ENCODE measurements at regions not wholly inside any gene's neighbourhood (a gene's known extent, or its start where the extent isn't known, plus 50 kb on each side); places are given as distances from the start of the nearest gene placed in this dataset.

DNA sequence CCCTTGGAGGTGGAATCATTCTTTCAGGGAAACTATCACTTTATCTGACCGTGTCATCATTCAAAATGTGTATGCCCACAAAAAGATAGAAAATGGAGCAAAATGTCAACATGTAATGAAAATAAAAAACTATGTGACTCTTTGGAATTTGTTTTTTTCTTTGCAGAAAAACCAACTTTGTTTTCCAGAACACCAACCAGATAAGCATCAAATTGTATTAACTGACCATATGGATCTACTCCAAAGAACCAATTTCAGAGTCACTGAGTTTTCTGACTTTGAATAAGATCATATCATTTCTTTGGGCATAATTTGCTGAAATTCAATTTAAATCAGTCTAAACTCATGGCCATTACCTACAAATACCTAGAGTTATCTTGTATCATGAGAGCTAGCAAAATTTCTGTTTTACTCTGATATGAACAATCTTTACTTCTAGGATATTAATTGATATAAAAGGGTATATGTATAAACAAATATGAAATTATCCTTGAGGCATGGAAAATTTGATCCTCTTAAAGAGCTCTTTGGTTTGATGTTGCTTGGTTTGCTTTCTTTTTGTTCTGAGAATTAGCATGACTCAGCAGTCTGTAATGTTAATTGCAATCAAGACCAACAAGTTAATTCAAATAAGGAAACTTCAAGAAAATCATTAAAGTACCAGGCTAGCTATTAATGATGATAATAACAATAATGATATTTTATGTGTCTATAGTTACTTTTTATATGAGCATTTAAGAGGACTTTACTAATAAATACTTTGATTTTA is 444.4 kb upstream of the MARCKS start:
- TF ChIP-seq CTCF (IDR thresholded peaks at IDR 0.05; ENCODE audit: low read length) (no peak), EZH2 (IDR thresholded peaks at IDR 0.05; ENCODE audit: borderline replicate concordance, low read length) (no peak)
